NCI-H82 (cell line): ENCODE measurements at regions not wholly inside any gene's neighbourhood (a gene's known extent, or its start where the extent isn't known, plus 50 kb on each side); places are given as distances from the start of the nearest gene placed in this dataset.
A peak's percentile ranks its signal among the peaks of the same experiment; 100 is the strongest.
"Not testable (repeated sequence)": the region's sequence is repeated elsewhere in the genome, so short reads cannot be mapped to it uniquely, and the experiment has no call there.

Experiments
- DNase-seq: peaks from one replicate; lab custom pipeline; 2025; lab: John Stamatoyannopoulos, UW

DNA sequence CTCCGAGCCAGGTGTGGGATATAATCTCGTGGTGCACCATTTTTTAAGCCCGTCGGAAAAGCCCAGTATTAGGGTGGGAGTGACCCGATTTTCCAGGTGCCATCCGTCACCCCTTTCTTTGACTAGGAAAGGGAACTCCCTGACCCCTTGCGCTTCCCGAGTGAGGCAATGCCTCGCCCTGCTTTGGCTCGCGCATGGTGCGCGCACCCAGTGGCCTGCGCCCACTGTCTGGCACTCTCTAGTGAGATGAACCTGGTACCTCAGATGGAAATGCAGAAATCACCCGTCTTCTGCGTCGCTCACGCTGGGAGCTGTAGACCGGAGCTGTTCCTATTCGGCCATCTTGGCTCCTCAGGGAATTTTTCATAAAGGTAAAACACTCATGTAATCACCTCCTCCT, 63.9 kb downstream of the RWDD3 start:
- DNase-seq = not testable (repeated sequence)

DNA sequence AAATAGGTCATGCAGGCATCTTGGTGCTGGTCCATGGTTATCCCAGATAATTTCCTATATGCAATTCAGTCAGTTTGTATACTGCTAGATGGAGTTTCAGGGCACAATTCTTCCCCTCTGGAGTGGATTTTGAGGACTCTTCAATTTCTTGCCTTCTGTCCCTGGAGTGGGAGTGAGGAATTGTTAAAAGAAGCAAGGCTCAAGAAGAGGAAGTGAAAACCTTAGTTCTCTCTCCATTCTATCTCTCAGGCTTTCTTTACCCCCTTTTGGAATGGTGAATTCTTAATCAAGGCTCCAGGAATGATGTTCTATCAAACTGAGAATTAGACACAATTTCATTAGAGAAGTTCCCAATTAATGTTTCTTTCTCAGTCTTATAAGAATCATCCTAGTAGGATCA, 67.1 kb downstream of the RWDD3 start:
- no peak for DNase-seq

DNA sequence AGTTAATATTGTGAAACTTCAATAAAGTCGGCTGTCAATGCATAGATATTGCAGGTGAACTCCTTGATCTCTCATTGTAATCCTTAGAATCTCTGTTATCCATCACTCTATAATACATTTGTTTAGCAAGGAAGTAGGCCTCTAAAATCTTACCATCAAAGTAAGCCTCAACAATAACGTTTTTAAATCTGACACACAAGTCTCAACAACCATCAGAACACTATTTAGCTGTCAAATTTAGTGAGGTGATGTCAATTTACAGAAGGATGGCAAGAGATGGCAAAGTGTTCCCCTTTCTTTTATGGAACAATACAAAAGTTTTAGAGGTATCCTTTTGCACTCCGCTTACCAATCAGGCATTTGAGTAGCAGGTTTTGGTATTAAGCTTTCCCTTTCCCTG, 67.6 kb downstream of the RWDD3 start:
- no peak for DNase-seq

DNA sequence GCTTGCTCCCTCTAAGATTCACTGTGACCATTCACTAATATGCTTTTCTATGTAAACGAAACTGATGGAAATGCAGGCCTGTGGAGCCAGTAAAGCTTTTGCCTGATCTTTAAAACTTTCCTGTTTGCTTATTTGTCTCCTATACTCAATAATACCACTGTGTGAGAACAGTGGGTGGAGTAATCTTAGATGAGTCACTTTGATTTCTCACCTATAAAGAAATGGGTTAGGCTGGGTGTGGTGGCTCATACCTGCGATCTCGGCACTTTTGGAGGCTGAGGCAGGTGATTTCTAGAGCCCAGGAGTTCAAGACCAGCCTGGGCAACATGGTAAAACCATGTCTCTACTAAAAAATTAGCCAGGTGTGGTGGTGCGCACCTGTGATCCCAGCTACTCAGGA, 70.8 kb downstream of the RWDD3 start:
- DNase-seq = no peak

DNA sequence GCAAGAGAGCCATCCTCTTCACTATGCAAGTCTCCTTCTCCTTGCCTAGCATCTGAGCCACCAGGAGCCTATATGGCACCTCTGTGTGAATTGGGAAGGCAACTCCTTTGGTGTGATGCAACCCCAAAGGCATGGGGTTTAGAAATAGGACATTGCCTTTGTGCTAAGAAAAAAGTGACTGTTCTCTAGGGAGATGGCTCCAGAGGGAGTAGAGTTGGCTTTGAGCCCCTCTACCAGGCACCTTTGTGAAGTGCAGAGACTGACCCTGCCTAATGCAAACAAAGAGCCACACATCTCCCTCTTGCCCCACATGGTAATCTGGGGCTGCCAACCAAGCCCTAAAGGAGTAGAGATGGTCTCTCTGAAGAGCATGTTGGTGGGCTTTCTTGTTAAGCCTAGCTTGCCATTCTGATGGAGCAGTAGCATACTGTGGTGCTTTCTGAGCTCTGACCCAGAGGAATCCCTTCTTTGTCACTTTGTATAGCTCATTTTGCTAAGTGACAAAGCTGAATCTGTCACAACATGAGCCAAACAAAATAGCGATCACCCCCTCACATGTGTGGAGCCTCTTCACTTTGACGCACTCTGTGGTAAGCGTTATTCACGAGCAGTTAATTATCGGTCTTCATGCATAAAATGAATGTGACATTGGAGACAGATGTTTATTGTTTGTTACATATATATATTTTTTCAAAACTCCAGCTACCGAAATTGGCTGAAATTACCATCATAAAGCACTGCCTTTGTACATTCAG, 74.4 kb downstream of the RWDD3 start:
- peak; percentile 24 for DNase-seq

DNA sequence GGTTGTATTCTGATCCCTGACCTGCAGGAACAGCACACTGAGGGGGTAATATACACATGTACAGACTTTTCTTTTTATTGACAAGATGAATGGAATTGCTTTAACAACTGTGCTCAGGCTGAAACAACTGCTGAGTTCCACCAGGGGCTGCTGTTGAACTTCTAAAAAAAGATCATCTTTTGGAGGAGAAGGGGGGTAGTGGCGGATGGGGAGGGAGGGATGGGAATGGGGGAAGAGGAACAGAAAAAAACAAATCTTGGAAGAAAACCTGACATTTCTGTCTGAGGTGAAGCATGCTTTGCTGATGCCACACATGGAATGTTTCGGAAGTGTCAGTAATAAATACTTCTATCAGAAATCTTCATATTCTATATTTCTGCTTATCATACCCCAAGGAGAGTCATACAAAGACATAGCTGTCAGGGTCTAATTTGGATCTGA, 75.0 kb downstream of the RWDD3 start:
- peak; percentile 84 for DNase-seq

DNA sequence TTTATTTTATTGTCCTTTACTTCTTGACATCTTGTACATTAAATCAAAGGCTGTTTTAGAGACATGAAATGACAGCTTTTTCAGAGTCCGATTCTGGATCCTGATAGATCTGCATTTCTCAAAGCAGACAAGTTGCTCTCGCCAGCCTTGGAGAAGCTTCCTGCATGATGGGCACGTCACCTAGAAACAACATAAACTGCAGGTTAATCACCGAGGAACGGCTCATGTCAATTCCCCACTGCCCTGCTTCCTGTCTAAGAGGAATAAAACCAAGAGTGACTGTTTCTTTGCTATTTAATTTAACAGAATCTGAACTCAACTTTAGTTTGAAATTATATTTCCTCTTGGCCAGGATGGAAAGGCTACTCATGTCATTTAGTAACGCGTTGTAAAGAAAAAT, 77.0 kb downstream of the RWDD3 start:
- no peak for DNase-seq

DNA sequence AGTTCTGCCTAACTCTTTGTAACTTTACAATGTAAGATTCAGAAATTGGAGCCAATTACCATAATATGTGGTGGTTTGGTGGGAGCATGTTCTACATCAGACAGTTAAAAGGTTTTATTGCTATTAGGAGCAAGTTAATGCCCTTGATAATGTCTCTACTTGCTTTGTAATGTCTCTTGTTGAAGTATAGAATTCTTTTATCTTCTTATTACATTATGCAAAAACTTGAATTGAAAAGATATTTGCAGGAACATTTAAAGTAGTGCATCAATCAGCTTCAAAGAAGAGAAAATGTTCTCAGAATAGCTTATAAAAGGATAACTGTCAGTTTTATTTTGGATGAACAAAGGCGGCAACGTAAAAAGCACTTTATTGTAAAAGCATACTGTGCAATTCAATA, 77.8 kb downstream of the RWDD3 start:
- no peak for DNase-seq

DNA sequence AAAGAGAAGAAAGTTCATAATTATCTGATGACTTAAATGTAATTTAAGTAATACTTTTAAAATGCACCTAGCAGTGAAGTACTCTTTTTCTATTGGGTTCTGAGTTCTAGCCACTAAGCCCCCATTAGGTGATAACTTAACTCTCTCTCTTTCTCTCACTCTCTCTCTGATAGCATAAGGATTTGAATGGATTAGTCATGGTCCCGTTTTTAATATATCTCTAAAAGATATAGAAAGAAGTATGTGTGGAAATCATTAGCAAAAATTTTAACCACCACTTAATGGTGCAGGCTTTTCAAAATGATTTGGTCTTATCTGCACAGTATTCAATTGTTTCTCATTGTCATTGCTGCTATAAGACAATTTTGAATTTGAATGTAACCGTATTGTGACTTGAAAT, 78.2 kb downstream of the RWDD3 start:
- DNase-seq = no peak

DNA sequence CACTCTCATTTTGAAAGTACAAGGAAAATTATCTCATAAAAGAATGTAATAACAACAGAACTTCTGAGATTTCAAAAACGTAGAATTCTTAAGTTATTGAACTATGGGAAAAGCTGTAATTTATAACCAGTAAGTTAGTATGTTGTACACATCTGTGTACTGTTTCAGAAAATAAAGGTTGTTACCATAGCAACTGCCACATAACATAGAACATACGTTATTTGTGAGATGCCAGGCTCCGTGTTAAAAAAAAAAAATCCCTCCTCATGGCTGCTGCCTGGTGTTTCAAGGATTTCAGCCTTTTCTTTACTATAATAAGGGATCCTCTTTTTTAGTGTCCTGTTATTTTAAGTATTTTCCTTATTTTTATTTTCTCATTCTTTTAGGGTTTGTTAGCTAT, 79.5 kb downstream of the RWDD3 start:
- DNase-seq = no peak

DNA sequence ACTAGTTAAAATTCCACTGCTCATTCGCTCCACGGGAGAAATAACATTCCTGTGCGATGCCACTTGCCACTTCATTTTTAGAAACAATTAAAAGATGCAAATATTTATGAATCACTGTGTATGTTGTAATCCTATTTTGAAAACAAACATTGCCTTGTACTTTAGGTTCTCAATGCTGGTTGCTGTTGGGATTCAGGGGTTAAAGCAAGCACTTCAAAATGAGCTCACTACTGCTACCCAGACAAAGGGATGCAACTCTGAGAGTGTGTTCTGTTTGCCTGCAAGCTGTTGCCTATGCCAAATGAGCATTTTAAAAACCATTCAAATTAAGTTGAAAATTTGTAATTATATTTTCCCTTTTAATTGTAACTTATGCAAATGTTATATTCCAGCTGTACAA, 87.5 kb downstream of the RWDD3 start:
- no peak for DNase-seq

DNA sequence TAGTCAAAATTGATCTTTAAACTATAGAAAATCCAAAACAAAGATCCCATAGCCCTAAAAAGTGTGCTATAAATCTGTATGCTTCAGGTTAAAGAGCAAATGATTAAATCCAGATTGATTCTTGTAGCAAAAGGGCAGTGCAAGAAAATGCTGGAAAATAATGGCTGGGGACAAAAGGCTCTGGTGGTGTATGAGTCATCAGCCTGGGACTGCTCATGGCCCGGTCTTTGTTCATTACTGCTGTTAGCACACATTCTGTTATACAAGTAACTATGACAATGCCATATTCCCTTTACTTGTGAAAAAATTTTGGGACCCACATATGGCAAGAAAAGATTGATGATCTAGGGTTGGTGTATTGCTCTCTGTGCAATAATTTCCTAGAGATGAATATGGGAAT, 89.1 kb downstream of the RWDD3 start:
- no peak for DNase-seq

DNA sequence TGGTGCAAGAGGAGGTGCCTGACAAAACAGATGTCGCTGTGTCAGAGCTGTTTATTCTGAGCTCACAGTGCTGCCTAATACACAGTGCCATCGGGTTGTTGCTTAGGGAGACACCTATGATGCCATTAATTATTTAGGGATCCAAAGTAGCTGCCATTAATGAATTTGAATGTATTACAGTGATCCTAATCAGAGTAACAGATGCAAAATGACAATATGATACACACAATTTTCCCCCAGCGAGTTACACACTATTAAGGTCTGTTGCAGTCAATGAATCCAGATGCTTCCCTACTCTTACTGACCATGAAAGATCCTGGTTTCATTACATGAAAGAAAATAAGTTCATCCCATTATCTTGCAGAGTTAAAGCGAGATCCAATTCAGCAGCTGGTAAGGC, 91.3 kb downstream of the RWDD3 start:
- peak; percentile 98 for DNase-seq

DNA sequence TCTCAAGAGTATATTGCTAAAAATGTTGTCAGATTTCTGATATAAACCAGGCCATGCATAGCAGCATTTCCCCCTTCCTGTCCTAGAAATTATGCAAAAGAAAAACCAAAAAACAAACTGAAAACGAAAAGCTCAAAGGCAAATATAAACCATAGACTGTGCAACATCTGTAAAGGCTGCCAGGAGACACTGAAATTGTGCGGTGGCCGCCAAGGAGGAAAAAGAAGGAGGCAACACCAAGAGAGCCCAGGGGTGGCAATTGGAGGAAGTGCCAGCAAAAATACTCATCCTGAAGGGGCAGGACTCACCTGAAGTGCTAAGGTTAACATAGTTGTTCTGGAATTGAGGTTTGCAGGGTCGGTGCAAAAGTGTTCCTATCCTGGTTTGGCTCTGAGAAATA, 92.0 kb downstream of the RWDD3 start:
- DNase-seq = no peak

DNA sequence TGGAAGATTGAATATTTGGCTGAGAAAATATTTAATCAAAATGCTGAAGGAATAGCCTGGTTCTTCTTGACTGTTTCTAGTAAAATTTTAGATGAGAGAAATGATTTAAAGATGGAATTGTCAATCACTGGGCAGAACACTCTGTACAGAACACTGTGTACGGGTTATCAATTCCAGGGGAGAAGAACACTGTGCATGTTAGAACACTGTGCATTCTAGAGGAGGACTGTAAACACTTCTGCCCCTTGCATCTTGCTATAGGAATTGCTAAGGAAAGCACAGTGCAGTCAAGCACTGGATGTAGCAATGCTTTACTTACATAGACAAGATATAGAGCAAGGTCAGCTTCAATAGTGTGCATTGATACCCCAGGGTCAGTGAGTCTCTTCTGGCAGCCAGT, 98.7 kb downstream of the RWDD3 start:
- no peak for DNase-seq

DNA sequence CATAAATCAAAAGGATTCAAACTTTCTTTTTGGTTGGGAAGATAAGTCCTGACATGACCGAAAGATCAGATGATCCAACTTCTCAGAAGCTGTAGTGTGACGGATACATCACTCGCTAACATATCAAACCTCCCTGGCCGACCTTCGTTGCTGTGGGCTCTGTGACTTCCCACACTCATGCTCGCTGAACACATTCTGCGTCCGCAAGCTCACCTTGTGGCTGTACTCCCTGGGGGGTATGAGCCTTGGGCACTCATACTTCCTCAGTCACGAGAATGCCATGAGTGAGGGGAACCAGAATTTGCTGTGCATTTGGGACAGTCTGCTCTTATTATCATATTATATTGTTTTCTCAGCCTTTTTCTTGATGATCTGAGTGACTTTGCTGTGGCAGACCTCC, 105.4 kb downstream of the RWDD3 start:
- no peak for DNase-seq

DNA sequence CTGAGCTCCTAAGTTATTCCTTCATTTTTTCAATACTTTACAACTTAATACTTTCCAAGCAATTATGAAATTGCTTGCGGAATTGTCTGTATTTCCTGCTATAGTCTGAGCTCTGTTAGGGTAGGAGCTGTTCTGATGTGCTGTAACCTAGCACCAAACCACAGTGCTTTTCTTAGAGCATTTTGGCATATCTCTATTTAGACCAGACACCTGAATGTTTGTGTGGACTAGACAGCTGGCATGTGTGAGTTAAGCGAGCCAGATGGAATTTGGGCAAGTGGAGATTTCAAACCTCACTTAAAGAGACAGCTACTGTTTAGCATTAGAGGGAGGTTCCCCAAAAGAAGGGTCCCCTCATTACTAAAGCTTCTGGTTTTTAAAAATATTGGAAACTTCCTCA, 106.1 kb downstream of the RWDD3 start:
- peak; percentile 12 for DNase-seq

DNA sequence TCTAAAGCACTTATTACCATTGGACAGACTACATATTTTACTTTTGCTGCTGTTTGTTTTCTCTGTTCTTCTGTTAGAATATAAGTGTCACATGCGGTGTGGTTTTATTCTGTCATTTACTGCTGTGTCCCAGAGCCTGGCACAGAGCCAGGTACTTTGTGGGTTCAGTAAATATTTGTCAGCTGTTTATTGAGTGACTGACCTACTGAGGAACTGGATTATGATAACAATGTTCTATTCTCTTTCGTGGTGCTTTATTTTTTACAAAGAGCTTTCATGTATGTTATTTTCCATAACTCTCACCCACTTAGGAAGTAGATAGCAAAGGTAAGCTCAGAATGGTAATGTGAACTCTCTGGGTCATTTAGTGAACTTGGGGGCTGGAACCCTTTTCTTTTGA, 118.8 kb downstream of the RWDD3 start:
- no peak for DNase-seq

DNA sequence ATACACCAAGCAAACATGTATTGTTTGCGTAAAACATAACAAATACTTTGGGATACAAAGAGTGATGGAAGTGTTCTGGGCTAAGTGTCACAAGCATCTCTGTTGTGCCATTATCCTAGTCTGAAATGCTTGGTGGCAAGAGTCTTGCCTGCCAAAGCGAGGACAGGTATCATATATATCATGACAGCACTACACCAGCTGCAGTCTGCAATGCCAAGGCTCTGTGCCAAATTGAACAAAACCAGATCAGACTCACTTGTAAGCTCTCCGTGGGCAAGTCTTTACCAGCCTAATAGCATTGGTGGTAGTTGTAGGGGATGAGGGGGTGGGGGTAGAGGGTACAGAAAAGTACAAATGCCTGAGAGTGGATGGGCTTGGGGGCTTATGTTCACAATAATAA, 119.2 kb downstream of the RWDD3 start:
- no peak for DNase-seq

DNA sequence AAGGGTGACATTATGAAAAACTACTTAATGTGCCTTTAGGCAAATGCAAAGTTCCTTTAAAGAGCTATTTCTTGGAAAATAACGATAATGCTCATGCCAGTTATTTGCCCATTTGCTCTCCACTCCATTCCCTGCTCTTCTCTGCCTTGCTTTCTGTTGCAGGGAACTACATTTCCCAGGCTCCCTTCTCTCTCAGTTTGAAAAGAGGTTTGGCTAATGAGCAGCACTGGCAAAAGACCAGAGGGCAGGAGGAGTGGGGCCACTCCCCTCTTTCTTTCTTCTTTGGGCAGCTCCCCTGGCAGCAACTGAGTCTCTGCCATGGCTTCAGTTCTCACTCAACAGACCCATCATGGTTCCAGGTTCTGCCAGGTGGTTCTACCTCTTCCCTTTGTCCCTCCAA, 130.5 kb downstream of the RWDD3 start:
- DNase-seq = no peak

DNA sequence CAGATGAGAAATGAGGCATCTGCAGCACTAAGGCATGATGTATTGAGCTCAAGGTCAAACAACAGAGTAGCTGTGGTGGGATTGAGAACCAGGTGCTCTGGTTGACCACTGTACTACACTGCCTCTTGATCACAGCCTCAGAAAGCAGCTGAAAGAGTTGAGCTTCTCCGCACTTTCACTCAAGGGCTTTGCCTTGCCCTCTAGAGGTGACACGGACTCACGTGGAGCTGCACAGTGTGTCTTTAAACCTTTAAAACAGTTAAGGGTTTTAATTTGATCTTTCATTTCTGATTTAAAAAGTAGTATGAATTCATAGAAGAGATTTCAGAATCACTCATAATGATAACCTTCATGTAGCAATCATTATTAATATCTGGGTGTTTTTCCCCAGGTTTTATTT, 132.5 kb downstream of the RWDD3 start:
- DNase-seq = no peak

DNA sequence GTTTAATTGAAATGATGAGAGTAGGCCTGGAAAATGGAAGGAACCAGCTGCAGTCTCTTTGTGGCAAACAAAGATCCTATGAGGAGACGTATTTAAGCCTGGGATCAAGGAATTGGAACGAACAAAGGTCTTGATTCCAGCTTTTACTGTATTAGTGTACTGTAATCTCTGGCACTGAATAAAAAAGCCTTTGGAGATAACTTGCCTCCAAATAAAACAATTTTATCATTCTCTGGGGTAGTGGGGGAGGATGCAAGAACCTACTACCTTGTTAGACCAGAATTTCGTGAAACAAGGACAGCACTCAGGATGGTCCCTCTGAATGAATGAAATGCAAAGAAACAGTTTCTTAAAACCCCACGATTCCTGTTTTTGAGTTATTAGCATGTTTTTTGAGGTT, 134.2 kb downstream of the RWDD3 start:
- DNase-seq = no peak

DNA sequence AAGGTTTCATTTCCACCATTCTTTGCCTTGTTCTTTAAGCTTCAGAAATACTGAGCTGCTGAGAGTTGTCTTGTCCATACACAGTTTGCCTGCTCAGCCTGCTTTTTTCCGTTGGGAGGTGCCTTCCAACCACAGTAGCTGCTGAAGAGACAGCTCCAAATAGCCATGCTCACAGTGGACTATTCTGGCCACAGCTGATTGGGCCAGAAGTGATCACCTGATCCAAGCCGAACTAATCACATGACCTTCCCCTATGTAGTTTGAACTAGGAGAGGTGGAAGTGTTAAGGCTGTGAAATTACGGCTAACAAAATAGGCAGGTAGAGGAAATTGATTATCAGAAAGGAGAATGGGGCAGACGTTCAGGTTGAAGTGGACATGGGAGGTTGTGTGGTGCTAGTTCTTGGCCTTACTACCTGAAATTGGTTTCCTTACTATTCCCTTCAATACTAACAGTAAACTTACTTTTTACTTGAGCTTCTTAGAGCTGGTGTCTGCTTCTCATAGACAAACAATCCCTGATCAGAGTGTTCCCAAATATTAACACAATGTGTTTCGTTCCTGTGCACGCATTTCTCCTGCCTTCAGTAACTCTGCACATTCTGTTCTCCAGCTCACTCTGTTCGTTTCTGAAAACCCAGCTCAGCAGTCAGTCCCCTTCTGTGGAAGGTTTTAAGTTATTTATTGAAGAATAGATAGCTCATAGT, 136.1 kb downstream of the RWDD3 start:
- no peak for DNase-seq
